Choroid plexus epithelial cell (primary cell): ENCODE measurements at regions not wholly inside any gene's neighbourhood (a gene's known extent, or its start where the extent isn't known, plus 50 kb on each side); places are given as distances from the start of the nearest gene placed in this dataset.

Source experiments
- DNase-seq: peaks from one replicate; pipeline ENCODE4 v3.0.0-alpha.2; 2010; ENCODE audit warnings: low read depth
- H3K4me3 ChIP-seq: 2 replicates; pipeline ENCODE4 v1.5.1; 2011; ENCODE audit warnings: low read depth, mild to moderate bottlenecking, control low read depth, low read length, moderate library complexity
- TF ChIP-seq, protein P1 (sequence below): conservative IDR thresholded peaks from 2 replicates; pipeline ENCODE4 v1.5.1; 2011; ENCODE audit warnings: low read depth, mild to moderate bottlenecking, control low read depth, inconsistent platforms, low read length, moderate library complexity

DNA sequence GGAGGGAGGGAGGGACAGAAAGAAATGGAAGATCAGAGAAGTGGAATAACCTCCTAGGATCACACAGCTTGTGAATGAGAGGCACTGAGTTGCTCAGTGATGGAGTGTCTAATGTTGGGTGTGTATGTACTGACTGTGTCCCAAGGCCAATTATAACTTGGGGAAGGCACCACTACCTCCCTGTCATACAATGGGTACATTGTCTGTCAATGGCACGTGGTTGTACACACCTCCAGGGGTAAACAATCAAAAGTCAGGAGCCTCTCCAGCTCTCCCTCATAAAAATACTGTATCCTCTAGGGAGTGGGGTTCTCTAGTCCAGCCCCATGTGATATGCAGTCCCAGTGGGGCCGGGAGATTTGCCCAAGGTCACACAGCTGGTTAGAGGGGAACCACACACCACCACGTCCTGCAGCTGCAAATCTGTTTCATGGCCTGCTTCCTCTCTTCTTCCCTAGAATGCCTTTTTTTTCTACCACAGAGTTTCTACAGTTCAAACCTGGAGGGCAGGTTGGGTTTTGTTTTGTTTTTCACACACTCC is 112.5 kb downstream of the SNX5 start:
- TF ChIP-seq, protein P1, sequence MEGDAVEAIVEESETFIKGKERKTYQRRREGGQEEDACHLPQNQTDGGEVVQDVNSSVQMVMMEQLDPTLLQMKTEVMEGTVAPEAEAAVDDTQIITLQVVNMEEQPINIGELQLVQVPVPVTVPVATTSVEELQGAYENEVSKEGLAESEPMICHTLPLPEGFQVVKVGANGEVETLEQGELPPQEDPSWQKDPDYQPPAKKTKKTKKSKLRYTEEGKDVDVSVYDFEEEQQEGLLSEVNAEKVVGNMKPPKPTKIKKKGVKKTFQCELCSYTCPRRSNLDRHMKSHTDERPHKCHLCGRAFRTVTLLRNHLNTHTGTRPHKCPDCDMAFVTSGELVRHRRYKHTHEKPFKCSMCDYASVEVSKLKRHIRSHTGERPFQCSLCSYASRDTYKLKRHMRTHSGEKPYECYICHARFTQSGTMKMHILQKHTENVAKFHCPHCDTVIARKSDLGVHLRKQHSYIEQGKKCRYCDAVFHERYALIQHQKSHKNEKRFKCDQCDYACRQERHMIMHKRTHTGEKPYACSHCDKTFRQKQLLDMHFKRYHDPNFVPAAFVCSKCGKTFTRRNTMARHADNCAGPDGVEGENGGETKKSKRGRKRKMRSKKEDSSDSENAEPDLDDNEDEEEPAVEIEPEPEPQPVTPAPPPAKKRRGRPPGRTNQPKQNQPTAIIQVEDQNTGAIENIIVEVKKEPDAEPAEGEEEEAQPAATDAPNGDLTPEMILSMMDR: no peak
- H3K4me3 ChIP-seq: no peak overlapping the region
- DNase-seq: peak; percentile 67

DNA sequence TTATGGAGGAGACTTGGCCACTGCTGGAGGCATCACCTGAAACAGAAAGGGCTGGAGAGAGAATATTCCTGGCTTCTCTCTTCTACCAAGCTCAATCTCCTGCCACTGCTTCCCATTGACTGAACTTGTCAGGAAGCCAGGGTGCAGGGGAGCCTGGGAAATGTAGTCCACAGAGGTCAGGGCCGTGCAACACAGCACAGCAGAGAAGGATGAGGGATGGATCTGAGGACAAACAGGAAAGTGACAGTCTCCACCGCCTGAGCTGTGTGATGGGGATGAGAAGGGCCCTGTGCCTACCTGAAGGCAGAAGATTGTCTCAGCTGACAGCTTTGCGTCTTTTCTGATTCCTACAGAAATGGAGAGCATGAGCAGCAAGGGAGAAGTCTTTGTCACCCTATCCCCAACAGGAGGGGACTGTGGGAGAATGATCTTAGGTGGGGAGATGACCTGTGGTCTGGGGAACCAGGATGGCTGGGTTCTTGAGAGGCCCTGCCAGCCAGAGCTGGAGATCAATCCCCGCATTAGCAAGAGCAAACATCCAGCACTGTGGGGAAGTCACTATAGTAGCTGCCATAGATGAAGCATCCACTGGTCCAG is 114.2 kb downstream of the SNX5 start:
- DNase-seq: peak; percentile 69
- TF ChIP-seq, protein P1: no peak
- H3K4me3 ChIP-seq: no peak overlapping the region

DNA sequence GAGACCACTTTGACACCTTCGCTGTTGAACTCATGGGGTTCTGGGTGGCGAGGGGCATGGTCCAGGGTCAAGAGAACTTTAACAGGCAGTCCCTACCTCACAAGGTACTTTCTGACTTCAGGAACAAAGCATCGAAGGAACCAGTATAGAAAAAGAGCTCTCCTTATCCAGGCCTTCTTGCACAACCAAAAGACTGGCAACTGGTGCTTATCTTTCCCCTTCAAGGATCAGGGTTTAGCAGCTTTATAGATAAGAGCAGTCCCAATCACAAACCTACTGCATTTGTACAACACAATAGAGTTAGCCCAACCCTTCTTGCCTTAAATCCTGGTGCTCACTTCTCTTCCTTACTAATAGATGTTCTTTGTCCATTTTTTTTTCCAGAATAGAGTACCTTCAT is 116.3 kb downstream of the SNX5 start:
- no peak for DNase-seq
- TF ChIP-seq, protein P1: no peak
- no peak overlapping the region for H3K4me3 ChIP-seq

DNA sequence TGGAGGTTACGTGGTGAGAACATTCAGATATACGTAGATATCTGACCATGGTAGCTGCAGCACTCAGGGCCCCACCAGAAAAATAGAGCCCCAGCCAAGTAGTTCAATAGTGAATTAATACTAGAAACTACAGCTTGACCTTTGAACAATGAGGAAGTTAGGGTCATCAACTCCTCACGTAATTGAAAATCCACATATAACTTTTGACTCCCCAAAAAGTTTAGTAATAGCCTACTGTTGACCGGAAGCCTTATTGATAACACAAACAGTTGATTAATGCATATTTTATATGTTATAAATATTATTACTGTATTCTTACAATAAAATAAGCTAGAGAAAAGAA is 117.9 kb downstream of the SNX5 start:
- no peak overlapping the region for H3K4me3 ChIP-seq
- DNase-seq: no peak
- TF ChIP-seq, protein P1: no peak

DNA sequence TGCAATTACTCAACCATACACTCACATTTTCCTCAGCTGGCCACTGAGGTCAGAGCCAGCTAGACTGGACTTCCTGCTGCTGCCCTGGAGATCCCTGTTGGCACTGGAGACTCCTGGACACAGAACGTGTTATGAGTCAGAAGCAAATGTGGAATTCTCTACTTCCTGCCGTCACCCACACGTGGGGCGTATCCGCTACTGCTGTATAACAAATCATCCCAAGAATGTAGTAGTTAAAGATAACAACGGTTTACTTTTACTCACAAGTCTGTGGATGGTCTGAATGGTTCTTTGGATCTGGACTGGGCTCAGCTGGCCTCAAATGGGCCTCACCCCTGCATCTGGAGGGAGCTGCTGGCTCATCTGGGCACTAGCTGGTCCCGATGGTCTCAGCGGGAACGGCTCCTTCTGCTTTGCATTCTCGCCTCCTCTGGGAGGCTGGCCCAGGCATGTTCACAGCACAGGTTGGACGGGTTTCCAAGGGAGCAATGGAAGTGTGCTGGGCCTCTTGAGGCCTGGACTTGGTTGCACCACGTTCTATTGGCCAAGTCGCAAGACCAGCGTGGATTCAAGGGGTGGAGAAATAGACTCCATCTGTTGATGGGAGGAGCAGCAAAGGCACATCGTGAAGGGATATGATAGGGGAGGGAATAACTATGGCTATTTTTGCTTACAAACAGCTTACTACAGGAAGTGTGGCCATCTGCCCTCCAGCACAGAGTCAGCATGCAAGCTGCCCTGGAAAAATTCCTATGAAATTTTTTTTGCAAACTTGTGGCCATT is 118.5 kb downstream of the SNX5 start:
- TF ChIP-seq, protein P1: no peak
- peak; percentile 97 for DNase-seq
- H3K4me3 ChIP-seq: no peak overlapping the region

DNA sequence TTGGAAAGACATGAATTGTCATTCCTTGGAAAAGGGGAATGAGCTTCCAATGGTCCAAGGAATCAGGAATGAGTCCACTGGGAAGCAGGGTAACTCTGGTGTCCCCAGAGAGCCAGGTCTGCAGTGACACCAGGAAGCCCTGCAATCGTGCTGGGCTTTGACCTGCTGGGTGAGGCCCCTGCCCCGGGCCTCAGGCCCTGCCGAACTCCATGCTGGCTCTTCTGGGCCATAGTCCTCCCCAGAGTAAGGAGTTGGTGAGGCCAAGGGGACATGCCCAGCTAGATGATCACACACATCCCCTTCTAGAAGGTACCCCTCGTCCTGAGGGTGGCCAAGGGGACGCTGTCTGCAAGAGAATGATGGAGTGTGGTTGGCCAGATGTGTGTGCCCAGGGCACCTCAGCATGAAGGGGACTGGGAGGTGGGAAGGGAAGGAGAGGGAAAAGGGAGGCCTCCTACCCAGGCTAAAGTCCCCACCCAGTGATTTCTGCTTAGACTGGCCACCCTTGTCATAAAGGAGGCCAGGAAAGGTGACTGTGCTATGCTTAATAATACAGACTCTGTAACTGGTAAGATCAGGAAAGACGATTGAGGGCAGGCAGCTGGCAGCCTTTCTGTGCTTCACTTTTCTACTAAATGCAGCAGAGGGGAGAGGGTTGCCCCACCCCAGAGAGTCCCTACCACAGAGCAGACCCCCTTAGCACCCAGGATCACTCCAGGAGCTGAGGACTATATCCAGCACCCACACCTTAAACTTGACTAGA is 119.3 kb downstream of the SNX5 start:
- DNase-seq: no peak
- H3K4me3 ChIP-seq: no peak overlapping the region
- TF ChIP-seq, protein P1: no peak
